ENCODE measurements at regions not wholly inside any gene's neighbourhood (a gene's known extent, or its start where the extent isn't known, plus 50 kb on each side); places are given as distances from the start of the nearest gene placed in this dataset.

DNA sequence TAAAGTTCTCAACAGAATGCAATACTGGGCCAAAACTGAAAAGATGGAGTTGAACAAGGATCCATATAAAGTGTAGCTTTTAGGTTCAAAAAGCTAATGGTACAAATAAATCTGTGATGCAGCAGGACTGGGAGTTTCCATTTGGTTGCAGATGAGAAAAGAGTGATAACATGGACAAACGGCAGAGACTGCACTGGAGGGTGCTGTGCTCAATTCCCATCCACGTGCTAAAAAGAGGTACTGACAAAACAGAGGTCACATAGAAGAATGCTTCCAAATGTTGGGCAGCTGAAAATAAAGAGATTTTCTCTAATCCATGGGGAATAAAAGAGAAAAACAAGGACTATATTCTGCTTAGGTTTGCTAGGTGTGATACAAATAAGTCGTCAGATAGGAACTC lies 461.6 kb downstream of the LIG4 start:
- no peak for DNase-seq (ENCODE audit: low spot score)

DNA sequence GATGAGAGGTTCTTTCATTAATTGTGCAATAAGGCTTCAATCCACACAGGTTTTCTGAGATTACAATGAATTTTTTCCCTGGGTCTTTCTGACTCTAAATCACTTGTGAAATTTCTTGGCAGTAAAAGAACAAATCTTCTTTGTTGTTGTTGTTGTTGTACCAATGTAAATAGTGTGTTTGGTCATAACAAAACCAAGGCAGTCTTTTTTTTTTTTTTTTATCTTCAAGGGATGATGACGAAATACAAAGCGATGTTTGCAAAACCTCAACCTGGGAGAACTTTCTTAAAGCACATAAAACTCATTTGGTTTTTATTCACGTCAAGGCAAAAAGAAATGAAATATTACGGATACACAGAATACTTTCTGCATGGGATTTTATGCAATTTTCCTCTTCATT lies 462.0 kb downstream of the LIG4 start:
- DNase-seq (ENCODE audit: low spot score) = no peak

DNA sequence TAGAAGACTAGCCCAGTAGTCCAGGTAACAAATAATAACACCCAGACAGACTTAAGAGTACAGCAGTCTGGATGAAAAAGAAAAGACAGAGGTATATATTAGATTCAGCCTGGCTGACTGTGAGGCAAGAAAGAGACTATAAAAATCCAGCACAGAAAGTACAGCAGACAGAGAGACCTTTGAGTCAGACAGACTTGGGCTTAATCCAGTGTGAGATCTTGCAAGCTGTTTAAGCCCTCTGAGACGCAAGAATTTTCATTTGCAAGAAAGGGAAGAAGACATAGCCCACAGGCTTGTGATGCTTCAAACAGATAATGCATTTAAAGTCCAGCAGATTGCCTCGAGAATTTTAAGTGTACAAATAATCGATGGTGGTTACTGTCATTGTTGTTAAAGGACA lies 471.4 kb downstream of the LIG4 start:
- DNase-seq (ENCODE audit: low spot score) = peak; percentile 91

DNA sequence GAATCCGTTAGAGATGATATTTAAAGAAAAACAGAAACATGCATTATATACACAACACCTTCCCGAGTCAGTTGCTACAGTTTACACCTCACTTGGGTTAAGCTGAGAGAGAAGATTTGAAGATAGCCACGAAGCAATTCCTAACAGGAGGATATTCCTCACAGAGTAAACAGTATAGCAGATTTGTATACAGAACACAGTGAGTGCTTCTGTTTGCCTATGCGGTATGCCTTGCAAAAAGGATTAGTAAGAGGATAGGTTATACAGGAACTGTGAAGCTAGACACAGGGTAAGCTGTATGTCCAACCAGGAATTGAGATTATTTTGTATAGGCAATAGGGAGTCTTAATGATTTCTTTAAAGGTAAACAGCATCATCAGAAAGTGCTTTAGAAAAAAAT lies 471.8 kb downstream of the LIG4 start:
- peak; percentile 4 for DNase-seq (ENCODE audit: low spot score)

DNA sequence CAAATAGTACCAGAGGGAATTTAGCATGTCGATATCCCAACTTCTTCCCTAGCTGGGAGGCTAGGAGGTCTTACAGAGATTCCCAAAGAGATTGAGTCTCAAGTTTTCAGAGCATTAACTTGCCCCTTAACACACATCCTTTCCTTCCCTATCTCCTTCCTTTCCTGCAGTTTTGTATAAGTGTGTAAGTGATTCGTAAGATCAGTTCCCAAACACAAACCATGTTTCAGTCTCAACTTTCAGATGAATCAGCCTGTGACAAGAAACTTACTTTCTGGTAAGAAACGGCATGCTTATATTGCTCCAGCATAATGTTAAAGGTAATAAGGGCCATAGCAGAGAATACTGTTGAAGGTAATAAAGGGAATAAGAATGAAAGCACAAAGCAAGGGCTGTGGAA lies 472.2 kb downstream of the LIG4 start:
- DNase-seq (ENCODE audit: low spot score) = peak; percentile 10

DNA sequence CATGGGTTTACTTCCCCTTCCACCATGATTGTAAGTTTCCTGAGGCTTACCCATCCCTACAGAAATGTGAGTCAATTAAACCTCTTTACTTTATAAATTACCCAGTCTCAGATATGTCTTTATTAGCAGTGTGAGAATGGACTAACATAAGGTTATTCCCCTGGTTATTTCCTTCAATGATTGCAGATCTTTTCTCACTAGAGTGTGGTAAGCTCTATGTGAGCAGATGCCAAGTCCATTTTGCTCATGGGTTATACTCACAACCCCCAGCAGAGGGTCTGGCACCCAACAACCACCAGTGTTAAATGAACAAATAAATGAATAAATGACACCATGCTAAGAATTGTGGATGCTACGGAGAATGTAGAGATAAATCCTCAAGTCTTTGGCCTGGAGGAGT lies 472.8 kb downstream of the LIG4 start:
- no peak for DNase-seq (ENCODE audit: low spot score)

DNA sequence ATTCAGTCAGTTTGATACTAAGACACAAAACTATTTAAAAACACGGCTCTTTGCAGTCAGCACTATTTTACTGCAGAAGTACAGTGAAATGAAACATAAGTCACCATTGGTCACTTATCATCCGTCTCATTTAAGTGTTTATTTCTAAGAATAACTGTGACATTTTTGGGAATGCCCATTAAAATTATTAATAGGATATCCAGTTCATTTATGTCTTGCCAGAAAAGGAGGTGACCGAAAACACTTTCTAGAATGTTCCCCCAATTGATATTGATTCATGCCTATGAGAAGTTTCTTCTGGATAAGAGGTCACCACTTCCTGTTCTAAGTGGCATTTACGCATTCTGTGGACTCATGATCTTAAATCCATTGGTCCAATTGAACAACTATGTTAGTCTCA lies 477.3 kb downstream of the LIG4 start:
- DNase-seq (ENCODE audit: low spot score) = no peak

DNA sequence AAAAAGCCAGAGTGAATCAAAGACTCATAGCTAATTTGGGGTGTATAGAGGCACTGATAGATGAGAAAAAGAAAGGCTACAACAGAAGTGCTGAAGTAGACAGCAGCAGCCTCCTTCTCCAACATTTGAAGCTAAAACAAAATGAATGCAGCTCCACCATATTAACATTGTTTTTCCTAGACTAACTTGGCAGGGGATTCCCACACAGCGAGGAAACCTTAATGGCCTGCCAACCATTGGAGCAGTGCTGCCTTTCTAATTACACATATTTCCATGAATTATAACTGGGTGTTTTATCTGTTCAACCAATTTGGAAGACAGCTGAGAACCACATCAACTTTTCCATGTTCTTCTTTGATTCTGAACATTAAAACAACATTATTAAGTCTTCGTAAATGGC lies 478.6 kb downstream of the LIG4 start:
- DNase-seq (ENCODE audit: low spot score) = no peak

DNA sequence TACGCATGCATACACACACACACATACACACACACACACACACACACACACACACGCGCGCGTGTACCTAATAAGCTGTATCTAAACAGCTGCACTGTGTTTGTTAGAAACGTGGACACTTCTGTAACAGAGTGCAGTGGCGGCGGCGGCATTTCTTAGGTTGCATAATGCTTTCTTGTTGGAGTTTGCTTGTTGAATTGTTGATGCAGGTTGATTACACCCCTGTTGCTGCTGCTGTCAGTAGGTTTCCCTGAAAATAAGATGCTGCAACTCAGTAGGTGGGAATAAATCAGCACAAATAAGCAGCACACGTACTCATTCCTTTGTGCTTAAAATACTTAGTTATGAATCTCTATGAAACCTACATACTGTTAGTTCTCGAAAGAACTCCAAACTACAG lies 479.2 kb downstream of the LIG4 start:
- DNase-seq (ENCODE audit: low spot score) = no peak

DNA sequence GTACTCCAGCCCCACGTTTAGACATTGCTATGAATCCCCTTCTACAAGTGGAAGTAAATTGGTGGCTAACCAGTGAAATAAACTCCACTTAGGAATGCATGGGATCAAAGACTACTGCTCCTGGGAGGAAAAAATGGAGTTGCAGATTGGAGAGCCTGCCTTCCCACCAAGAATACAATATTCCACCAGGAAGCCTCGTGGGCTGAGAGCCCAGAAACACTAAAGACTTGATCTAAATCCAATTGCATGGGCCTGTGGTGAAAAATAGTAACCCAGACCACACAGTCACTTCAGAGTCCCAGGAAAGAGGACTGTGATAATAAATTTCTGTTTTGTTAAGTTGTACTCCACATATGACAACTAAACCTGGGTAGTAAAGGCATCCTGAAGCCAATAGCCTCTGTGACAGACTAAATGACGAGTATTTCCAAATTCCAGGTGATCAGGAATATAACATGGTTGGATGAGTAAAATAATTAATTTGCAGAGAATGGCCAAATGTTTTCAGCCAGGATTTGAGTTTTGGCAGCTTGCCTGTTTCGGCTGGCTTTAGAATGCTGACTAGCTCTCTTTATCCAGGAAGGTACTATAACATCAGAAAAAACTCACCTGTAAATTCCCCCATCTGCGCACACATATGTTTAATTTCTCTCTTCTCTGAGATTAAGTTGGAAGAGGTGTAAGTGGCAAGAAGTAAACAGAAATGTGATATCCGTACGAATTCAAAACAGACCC lies 480.3 kb downstream of the LIG4 start:
- peak; percentile 46 for DNase-seq (ENCODE audit: low spot score)

DNA sequence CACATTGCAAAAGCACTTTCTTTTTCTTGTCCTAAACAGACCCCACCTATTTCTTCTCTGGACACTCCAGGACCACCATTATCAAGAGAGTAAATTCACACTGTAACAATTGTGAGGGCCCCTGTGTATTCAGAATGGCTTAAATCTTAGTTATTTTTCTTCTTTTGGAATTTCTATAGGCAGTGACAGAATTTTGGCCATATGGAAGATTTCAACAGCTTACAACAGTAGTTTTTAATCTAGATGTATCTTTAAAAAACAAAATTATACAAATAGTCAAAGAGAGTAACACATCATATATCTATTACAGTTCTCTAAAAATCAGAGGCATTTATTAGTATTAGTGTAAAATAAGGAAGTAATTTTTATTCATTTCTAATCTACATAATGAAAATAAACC lies 482.1 kb downstream of the LIG4 start:
- DNase-seq (ENCODE audit: low spot score) = no peak

DNA sequence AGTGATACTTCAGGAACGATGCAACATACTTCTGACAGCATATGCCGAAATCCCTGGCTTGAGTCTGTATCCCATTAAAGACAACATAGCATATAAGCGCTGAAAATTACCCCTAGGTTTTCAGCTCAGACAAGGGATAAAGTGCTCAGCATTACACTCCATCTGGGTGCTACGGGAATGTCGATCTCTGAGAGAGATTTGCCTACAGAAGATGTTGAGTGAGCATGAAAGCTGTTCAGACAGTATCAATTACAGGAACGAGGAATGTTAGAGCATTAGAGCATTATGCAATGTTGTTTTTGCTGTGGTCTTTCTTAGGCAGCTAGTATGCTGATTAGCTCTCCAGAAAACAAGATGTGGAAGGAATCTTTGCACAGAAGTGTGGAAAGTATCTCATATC lies 484.5 kb downstream of the LIG4 start:
- DNase-seq (ENCODE audit: low spot score) = peak; percentile 75

DNA sequence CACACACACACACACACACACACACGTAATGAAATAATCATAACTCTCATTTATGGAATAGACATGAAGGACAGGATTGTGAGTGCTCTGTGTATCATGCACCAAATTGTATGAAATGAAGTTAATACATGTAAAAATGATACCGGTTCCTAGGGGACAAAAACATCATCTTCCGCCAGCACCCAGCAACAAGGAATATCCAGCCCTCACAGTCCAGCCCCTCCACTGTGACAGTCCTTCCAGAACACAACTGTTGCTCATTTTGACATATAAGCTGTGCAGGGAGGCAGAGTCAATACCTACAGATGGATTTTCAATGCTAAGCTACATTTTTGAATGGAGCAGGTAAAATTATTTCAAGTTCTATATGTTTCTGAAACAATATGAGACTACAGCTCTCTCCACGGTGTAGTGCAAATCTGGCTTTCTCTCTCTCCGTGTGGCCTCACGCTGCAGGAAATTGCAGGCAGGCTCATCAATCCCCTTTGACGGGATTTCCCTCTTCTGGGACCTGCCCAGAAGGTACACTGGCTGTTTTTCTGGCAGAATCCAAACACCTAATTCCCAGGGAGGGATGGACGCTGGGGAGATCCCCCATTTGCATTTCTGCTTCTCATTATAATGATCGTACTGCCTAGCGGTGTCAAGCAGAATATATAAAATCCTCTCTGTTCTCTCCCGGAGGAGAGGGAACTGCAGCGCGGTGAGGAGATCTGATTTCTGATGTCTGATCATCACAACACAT lies 494.0 kb downstream of the LIG4 start:
- DNase-seq (ENCODE audit: low spot score) = no peak

DNA sequence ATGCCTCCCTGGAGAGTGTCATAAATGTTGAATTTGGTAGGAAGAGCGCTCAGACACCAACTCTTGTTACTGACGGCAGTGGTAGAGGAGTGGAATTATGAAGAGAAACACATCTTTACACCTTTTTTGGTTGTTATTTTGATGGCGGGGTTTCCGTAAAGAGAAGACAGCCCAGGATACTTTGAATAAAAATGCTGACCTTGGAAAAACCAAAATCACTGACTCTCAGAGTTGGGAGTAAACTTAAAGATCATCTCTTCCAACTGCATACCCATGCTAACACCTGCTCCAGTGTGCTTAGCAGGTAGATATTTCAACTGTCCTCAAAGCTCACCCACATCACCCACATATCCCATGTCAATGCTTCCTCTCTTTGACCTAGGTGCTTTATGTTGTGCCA lies 498.6 kb downstream of the LIG4 start:
- no peak for DNase-seq (ENCODE audit: low spot score)

DNA sequence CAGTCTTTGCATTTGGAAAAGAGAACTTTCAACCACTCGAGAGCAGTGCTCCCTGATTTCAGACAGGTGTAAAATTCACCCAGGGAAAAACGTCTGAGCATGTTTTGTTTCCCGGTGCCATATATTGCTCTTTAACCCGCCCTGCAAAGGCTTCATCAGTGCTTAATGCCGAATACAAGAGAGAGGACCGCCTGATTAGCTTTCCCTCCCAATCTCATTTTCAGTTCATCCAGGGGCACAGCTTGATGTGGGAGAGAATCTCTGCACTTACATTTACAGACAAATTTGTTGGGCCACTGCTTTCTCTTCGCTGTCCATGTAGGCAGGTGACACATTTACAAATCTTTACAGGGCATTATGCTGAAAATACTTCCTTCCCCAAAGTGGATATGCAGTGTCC lies 499.1 kb downstream of the LIG4 start:
- DNase-seq (ENCODE audit: low spot score) = no peak

DNA sequence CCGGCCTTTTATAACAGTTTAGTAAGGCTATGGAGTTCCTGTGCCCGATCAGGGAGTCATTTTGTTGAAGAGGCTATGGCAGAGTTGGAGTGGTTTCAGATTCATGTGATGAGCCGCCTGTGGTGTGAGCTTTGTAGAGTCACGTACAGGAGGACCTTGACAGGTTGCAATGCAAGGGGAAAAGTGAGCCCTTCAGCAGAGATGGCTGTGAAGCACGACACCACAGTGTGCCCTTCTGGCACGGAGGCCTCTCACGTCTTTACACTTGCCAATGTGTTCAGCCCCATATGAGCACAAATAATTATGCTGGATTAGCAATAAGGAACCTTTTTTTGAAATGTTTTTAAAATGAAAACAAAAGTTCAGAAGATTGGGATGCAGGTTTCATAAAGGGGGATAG lies 499.8 kb downstream of the LIG4 start:
- DNase-seq (ENCODE audit: low spot score) = no peak

DNA sequence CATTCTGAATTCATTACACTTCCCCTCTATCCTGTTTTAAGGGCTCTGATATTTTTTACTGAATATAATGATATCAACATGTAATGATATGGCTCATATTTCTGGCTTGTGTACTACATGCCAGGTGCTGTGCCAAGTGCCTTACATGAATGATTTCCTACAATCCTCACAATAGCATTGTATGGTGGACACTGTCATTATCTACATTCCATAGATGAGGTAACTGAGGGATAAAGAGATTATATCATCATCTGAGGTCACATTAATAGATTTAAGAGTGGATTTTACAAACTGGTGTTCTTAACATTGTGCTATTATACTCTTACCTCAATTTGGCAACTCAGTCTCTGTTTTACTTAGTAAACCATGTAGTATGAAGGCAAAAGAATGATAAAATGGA lies 502.0 kb downstream of the LIG4 start:
- DNase-seq (ENCODE audit: low spot score) = no peak

DNA sequence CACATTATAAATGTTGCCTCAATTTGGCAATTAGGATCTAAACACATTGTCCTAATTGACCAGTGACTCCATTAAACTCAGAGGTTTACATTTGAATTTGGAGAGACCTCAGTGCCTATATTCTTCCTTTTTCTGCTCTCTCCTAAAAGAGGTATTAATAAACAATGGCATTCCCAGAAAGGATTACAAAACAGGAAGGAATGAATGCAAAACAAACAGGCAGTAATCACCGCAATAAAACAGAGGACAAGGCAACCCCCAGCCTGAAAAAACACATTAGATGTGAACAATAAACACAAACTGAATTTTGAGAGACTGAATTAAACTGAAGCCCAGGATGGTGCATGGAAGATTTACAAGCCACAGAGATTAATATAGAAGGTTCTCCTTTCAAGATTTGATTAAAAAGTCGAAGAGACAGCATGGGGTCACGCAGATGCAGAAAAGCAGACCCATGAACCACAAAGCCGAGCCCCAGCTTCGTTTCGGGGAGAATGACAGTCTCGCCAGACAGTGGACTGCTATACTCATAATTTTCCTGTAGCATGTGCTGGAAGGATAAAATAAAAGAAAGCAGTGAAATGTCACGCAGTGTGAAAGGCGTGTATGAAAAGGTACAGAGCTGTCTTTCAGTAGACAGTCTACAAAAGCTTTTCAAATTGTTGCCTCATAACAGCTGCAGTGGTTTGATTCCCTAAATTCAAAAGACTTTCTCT lies 503.0 kb downstream of the LIG4 start:
- DNase-seq (ENCODE audit: low spot score) = peak; percentile 11

DNA sequence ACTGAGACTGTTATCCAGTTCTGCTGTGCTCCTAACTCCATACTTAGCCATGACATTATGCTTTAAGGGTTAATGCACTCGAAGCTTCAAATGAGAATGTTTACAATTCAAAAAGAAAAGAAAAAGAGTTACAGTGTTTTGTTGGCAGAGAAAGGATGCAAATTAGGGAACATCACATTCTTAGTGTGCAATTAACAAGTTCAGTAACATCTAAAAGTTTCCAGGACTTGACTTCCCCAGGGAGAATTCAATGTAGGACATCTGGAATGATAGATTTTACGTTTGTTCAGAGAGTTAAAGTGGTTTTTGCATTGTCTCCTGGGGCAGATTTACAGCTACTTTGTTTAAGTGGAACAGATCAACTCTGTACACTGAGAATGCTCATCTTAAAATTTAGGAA lies 525.2 kb downstream of the LIG4 start:
- DNase-seq (ENCODE audit: low spot score) = no peak

DNA sequence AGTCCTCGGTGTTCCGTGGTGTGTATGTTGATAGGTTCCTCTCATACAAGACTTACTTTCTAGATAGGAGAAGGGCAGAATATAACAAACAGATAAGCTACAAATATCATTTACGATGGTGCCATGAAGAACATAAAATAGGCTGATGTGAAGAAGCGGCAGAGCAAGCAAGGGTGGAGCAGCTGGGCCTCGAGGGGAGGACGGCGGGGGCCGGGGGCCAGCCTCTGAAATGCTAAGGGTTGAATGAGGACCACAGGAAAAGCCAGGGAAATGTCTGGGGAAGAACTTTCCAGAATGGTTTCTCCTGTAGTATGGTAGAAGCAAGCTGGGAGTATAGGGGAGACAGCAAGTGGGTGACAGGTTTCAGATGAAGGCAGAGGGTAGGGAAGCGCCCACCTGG lies 529.5 kb downstream of the LIG4 start:
- no peak for DNase-seq (ENCODE audit: low spot score)

DNA sequence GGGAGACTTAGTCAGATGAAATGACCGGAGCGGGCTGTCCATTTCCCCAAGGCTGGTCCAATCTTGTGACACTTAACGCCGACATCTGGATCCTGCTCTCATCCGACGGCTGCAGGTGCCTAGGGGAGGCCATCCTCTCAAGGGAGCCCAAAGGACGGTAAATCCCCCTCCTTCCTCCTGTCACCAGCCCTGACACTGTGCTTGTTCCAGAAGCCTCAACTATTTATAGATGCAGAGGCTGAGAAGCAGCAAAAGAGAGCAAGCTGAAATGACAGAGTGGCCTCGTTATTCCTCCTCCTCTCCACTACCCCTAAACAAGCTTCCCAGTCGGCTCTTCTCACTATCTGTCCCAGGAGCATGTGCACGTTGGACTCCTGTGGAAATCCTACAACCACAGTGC lies 533.7 kb downstream of the LIG4 start:
- DNase-seq (ENCODE audit: low spot score) = no peak

DNA sequence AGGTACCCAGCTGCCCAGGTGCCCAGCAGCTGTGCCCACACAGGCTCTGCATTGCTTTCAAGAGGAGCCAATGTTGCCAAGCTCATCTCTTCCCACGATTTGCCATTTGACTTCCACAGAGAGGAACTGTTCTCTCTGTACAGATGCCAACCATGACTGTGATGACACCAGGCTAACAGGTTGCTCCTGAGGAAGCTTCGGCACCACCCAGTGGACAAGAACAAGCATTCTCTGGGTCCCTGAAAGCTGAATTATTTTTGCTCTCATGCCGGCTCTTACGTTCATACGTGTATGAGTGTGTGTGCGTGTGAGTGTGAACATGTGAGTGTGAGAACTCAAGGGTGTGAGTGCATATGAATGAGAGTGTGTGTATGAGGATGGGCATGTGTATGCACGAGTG lies 535.2 kb downstream of the LIG4 start:
- no peak for DNase-seq (ENCODE audit: low spot score)
